ENCODE measurements at regions not wholly inside any gene's neighbourhood (a gene's known extent, or its start where the extent isn't known, plus 50 kb on each side); places are given as distances from the start of the nearest gene placed in this dataset.
"Not testable (repeated sequence)": the region's sequence is repeated elsewhere in the genome, so short reads cannot be mapped to it uniquely, and the experiment has no call there.

- no peak for DNase-seq
These were observed 124.6 kb upstream of the CXADR start for GRCh38 chr21:17388226-17388625.

DNA sequence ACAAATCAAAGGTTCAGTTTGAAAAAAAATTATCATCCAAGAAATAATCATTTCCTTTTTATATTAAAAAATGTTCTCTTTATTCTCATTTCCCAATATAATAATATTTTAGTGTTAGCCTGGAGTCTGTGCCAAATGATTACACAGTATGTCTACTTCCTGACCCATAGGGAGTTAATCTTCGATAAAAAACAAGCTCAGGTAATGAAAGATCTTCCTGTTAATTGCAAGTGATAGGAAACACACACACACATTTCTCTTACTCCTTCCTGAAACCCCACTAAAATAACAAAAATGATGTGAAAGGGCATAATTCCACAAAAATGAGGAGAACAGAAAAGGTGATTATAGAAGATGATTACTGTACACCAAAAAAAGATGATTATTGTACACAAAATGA is 123.5 kb upstream of the CXADR start:
- DNase-seq, result no peak

GRCh38 chr21:17390569-17390968 is 122.3 kb upstream of the CXADR start:
- no peak for DNase-seq

GRCh38 chr21:17391811-17392340 is 121.0 kb upstream of the CXADR start:
- DNase-seq, result no peak

DNA sequence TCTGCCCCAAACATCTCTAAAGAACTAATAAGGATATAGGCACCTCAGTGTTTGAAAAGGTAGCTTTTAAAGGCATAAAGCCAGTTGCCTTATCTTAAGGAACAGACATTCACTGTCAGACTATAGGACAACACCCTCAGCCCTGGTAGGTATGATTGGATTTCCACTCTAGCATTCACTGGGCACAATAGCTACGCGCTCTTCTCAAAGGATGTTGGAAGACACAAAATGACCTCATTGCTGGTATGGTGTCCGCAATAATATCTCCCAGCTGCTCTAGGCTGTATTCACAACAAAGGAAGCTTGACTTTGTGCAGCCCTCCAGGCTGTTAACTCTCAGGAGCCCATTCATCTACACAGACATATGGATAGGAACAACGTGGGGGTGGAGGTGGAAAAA is 119.4 kb upstream of the CXADR start:
- DNase-seq, result no peak

- DNase-seq, result no peak
These were observed 115.9 kb upstream of the CXADR start for GRCh38 chr21:17396948-17397347.

- DNase-seq, result no peak
These were observed 115.1 kb upstream of the CXADR start for GRCh38 chr21:17397703-17398102.

DNA sequence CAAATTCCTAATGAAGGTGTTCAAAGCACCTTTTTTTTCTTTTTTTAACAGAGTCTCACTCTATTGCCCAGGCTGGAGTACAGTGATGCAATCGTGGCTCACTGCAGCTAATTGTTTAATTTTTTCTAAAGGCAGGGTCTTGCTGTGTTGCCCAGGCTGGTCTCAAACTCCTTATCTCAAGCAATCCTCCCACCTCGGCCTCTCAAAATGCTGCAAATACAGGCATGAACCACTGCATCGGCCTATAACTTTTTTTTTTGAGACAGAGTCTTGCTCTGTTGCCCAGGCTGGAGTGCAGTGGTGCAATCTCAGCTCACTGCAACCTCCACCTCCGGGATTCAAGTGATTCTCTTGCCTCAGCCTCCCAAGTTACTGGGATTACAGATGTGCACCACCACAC is 113.9 kb upstream of the CXADR start:
- not testable (repeated sequence) for DNase-seq

DNA sequence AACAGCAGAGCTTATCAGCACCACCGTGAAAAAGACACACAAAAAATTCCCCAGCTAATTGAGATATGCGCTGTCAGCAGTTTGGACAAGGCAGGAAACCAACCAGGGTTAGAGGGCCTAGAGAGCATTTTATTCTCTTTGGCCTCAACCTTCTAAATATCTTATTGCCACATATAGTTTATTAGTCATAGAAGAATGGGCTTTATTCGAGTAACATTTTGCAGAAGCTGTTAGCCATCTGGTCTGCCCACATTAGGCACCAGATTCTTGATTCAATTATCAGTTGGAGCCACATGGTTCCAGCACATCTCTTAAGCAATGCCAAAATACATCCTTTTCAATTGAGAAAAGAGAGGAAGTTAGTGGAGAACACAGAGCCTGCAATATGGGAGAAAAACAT is 109.9 kb upstream of the CXADR start:
- DNase-seq, result no peak

- no peak for DNase-seq
These were observed 106.6 kb upstream of the CXADR start for GRCh38 chr21:17406202-17406601.

- no peak for DNase-seq
These were observed 98.1 kb upstream of the CXADR start for GRCh38 chr21:17414766-17415165.

DNA sequence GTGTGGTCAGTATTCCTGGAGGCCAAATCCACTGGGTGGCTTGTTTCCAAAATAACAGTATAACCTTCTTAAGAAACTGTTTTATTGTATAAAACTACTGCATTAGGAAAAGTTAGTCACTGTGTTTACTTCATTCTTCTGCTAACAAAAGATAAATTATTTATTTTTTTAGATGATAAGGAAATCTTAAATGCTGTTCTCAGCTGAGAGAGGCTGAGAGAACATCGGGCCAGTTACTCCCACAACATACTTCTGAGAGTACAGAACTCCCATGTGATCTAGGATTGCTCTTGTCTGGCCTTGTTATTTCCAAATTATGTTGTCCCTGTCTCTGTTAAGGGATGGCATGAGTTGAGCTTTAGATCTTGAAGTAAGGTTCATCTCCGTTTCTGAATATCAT is 96.7 kb upstream of the CXADR start:
- no peak for DNase-seq

- no peak for DNase-seq
These were observed 89.9 kb upstream of the CXADR start for GRCh38 chr21:17422931-17423330.

- no peak for DNase-seq
These were observed 85.7 kb upstream of the CXADR start for GRCh38 chr21:17427157-17427556.

- no peak for DNase-seq
These were observed 84.9 kb upstream of the CXADR start for GRCh38 chr21:17427831-17428483.

DNA sequence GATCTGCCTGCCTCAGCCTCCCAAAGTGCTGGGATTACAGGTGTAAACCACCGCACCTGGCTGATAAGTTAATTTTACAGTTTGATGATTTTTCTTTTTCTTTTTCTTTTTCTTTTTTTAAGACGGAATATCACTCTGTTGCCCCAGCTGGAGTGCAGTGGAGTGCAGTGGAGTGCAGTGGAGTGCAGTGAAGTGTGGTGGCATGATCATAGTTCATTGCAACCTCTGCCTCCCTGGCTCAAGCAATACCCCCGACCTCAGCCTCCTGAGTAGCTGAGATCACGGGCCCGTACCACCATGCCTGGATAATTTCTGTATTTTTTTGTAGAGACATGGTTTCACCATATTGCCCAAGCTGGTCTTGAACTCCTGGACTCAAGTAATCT is 84.4 kb upstream of the CXADR start:
- DNase-seq, result no peak

DNA sequence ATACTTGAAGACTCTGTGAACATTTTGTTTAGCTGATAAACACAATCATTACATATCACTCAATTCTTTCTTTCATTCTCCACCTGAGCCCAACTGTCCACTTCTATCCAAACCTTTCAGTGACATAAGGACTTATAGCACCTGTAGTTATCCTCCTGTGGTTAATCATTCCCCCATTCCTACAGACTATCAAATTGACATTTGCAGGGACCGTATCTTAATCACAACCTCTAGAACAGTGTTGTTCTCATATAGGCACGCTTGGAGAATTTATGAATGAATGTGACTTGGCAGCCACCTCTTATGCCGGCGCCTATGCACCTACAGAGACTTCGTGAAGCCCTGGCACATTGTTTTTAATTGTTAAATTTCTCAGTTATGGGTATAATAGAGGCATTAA is 83.9 kb upstream of the CXADR start:
- no peak for DNase-seq

GRCh38 chr21:17429936-17430335 is 82.9 kb upstream of the CXADR start:
- DNase-seq, result no peak

- DNase-seq, result no peak
These were observed 80.1 kb upstream of the CXADR start for GRCh38 chr21:17432732-17433057.

DNA sequence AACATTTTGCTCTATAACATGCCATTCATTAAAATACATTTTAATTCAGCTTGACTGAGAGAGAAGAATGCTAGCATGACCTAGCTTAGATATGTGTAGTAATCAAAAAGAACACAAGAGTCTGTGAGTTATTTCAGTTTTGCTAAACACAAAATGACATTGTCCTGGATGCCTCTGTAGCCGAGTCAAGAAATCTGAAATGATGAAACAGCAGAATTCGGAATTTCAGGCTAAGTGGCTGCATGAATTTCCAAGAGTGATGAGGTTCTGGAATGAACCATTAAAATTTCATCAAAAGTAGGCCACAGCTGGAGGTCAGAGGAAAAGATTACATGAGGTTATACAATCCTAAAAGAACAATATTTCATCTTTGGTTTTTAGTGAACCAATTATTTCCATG is 79.1 kb upstream of the CXADR start:
- DNase-seq, result no peak

DNA sequence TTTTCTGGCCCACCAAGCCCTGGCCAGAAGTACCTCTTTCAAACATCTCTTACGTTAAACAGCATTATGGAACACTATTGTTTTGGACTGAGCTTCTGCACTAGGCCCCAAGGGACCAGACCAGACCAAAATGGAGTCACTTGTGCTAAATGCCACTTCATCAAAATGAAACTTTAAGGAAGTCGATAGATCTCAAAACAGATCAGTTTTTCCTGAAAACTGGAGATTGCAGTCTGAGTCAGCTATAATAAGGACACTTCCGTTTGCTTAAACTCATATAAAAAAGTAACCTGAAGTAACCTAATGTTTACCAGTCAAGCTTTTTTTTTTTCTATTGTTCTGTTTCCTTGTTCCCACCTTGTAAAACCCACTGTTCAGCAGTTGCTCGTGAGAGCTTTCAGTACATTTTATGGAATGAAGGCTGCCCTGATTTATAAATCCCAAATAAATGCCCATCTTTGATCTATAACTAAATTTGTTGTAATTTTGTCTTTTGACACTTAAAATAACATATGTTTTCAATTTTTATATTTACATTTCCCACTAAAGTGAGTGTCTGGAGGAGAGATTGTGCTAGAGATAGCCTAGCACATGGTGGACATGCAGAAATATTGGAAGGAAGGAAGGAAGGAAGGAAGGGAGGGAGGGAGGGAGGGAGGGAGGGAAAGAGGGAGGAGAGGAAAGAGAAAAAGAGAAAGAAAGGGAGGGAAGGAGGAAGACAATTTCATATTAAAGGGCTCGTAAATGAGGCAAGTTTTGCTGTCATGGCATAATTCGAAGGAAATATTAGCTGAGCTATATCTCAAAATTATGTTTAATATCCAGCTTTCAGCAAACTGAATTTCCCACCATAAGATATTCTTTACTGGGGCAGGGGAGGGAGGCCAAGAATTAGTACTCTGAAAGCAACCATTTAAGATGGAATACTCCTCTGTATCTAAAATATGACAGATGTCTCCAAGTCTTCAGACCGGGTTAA is 77.0 kb upstream of the CXADR start:
- no peak for DNase-seq

DNA sequence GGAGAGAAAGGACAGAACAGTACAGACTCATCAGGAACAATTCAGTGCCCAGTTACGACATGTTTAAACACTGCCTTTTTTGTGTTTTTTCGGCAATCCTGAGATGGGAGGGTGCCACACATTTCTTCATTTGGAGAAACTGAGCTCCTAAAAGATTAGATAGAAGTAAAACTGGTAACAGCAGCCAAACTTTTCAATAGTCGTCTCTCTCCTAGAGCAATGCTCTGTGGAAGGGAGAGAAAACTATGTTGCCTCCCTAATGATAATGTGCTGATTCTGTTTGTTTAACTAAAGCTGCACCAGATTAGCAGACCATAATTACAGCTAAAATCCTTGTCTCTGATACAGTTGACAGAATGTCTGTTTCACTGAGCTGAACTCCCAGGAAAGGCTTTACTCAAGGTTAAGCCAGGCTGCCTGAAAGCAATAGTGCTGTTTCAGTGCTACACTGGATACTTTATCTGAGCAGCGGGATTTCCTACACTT is 76.2 kb upstream of the CXADR start:
- DNase-seq, result no peak

DNA sequence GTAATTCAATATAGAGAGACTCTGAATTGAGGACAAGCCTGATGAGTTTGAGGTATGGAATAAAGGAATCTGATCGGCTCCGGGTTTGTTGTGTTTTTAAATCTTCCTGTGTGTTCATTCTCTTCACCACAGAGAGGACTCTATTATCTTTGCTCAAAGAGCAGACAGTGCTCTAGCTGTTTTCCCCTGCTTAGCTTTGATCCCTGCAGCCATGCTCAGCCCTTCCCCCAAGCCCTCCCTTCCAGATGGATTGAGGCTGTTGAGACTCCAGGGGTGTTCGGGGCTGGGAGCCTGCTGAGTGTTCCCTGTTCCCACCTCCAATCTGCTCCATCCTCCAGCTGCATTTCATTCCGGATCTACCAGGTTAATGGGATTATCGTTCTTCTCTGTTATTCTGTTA is 74.2 kb upstream of the CXADR start:
- no peak for DNase-seq

DNA sequence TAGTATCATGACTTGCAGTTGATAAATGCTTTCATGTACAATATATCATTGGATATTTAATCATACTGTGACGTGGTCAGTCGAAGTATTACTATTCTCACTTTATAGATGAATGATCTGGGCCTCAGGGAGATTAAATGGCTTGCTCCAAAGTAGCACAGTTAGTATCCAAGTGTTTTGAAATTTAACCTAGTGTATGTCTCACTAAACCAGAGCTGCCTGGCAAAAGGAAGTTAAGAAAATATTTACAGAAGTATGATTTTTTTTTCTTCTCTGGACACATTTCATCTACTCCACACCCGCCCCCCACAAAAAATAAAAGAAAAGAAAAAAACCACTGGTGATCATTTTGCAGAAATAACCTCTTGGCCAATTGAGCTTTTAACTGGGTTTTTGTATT is 71.9 kb upstream of the CXADR start:
- no peak for DNase-seq
